ENCODE measurements at regions not wholly inside any gene's neighbourhood (a gene's known extent, or its start where the extent isn't known, plus 50 kb on each side); places are given as distances from the start of the nearest gene placed in this dataset.

DNA sequence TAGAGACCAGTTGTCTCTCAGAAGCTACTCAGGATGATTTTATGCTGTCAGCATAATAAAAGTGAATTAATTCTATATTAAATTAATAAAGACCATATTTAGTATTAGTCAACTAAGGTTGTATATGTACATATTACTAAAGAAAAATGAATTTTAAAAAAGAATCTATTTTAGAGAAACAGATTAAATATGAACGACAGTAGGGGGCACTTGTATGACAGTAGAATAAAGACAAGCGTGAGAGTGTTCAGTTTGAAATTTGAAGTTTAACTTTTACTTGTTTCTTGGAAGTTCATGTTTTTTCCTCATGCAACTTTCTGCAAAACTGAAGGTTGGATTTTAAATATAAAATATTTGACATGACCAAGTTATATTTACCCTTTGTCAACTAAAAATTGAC is 67.9 kb upstream of the MACF1 start:
- TF ChIP-seq, protein P1, sequence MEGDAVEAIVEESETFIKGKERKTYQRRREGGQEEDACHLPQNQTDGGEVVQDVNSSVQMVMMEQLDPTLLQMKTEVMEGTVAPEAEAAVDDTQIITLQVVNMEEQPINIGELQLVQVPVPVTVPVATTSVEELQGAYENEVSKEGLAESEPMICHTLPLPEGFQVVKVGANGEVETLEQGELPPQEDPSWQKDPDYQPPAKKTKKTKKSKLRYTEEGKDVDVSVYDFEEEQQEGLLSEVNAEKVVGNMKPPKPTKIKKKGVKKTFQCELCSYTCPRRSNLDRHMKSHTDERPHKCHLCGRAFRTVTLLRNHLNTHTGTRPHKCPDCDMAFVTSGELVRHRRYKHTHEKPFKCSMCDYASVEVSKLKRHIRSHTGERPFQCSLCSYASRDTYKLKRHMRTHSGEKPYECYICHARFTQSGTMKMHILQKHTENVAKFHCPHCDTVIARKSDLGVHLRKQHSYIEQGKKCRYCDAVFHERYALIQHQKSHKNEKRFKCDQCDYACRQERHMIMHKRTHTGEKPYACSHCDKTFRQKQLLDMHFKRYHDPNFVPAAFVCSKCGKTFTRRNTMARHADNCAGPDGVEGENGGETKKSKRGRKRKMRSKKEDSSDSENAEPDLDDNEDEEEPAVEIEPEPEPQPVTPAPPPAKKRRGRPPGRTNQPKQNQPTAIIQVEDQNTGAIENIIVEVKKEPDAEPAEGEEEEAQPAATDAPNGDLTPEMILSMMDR (conservative IDR thresholded peaks at IDR 0.05; ENCODE audit: low read depth, low read length) = peak; percentile 38; the same call in 1 of the 2 replicates
- TF ChIP-seq EZH2 (IDR thresholded peaks at IDR 0.05; ENCODE audit: borderline replicate concordance, low read depth, low read length, poor library complexity, severe bottlenecking) = no peak
